GM19395 (cell line): ENCODE measurements at regions not wholly inside any gene's neighbourhood (a gene's known extent, or its start where the extent isn't known, plus 50 kb on each side); places are given as distances from the start of the nearest gene placed in this dataset.

ENCODE experiments used
- ATAC-seq: cut with Tn5 transposase; IDR thresholded peaks from one replicate; pipeline ENCODE4 v1.9.1; 2021; ENCODE audit warnings: mild to moderate bottlenecking, moderate library complexity; ENCODE audit not compliant: unreplicated experiment

DNA sequence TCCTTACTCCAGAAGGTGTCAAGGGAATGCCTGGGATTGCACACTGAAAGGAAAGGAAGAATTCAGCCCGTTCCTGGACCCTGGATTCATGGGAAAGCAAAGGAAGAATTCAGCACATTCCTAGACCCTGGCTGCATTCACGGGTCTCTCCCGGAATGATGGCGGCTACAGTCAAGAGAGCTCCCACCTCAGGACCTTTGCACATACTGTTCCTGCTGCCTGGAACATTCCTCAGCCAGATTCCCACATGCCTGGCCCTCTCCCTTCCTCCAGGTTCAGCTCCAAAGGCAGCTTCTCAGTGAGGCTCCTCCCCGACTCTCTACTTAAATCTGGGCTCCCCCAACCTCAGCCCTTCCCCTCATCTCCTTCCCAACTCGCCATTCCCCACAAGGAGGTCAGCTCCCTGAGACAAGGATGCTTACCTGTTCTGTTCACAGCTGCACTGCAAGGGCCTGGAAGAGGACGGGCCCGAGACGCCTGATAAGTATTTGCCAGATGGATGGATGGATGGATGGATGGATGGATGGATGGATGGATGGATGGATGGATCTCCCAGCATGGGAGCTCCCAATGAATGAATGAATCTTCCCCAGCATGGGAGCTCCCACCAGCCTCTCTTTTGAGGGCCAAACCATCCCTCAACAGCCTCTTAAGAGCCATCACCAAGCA lies 77.4 kb downstream of the NCOR2 start:
- ATAC-seq = no peak

- no peak for ATAC-seq
These were observed 78.2 kb downstream of the NCOR2 start for GRCh38 chr12:124489220-124489619.

GRCh38 chr12:124488520-124488919 lies 78.9 kb downstream of the NCOR2 start:
- no peak for ATAC-seq

DNA sequence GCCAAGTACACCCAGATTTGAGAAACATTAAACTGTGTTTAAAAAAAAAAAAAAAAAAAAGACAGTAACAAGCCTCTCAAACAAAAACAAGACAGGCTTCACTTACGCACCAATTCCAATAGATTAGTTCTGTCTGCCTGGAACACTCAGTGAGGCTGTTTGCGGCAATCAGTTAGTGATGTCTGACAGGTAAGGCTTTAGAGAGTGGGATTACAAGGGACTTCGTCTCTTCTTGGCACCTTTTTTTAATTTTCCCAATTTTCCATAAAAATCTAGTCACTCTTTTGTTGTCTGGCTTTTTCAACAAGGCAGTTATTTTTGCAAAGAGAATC lies 79.6 kb downstream of the NCOR2 start:
- ATAC-seq = no peak

- no peak for ATAC-seq
These were observed 80.2 kb downstream of the NCOR2 start for GRCh38 chr12:124487066-124487833.

DNA sequence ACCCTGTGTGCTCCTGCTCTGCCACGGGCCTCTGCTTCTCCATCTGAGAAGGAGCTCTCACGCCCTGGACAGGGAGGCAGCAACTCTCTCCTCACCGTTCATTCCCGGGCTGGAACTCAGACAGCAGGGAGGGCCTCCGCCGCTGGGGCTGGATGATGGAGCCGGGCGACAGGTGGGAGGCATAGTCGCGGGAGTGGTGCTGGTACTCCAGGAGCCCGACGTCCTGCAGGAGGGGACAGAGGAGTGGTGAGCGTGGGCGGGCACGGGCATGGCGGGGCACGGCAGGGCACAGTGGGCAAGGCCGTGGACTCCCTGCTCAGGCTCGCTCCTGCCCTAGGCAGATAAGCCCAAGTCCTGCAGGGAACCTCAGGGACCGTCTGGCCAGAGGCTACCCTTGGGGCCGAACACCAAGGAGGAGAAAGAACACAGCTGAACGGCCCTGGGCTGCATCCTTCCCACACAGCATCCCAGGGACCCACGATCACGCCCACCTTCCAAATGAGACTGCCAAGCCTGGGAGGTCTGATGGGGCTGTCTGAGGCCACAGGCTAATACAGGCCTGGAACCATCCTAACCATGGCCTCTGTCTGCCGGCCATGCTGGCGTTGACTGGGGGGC lies 81.0 kb downstream of the NCOR2 start:
- ATAC-seq = no peak

DNA sequence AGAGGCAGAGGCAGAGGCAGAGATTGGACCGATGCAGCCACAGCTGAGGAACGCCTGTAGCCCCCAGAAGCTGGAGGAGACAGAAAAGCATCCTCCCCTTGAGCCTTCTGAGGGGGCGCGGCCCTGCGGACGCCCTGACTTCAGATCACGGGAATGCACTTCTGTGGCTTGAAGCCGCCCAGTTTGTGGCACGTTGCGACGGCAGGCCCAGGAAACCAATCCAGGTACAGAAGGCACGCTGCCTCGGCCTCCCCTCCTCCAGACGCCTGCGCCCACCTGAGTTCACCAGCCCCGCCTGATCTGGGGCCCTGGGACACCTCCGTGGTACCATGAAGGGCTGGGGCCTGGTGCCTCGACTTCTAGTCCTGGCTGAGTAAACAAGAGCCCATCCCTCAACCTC lies 82.0 kb downstream of the NCOR2 start:
- no peak for ATAC-seq

- no peak for ATAC-seq
These were observed 82.9 kb downstream of the NCOR2 start for GRCh38 chr12:124484526-124484953.

DNA sequence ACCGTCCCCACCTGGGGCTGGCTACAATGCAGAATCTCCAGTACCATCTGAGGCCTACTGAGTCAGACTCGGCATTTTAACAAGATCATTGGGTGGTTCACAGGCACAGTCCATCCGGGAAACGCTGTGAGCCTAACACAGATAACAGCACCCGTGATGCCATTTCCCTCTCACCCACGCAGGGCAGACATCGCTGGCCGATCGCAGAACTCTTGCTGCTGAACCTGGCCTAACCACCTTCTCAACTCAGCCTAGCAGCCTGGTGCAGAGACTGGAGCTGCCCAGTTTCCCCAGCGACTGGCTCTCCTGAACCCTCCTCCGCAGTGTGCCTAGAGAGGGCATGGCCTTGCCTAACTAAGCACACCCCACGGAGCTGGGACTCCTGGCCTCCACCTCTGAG lies 83.3 kb downstream of the NCOR2 start:
- no peak for ATAC-seq

GRCh38 chr12:124482901-124483799 lies 84.3 kb downstream of the NCOR2 start:
- no peak for ATAC-seq

DNA sequence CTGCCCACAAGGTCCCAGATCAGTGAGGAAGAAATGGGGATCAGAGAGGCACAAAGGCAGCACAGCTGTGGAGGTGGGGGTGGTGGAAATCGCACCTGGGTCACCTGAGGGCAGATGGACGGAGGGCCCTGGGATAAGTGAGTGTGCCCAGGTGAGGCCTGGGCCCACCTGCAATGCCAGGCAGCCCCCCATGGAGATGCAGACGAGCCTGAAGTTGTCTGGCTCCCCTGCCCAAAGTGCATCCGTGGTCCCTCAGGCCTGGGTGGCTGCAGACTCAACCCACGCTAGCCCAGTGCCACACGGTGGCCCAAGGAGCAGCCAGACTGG lies 84.9 kb downstream of the NCOR2 start:
- ATAC-seq = no peak

DNA sequence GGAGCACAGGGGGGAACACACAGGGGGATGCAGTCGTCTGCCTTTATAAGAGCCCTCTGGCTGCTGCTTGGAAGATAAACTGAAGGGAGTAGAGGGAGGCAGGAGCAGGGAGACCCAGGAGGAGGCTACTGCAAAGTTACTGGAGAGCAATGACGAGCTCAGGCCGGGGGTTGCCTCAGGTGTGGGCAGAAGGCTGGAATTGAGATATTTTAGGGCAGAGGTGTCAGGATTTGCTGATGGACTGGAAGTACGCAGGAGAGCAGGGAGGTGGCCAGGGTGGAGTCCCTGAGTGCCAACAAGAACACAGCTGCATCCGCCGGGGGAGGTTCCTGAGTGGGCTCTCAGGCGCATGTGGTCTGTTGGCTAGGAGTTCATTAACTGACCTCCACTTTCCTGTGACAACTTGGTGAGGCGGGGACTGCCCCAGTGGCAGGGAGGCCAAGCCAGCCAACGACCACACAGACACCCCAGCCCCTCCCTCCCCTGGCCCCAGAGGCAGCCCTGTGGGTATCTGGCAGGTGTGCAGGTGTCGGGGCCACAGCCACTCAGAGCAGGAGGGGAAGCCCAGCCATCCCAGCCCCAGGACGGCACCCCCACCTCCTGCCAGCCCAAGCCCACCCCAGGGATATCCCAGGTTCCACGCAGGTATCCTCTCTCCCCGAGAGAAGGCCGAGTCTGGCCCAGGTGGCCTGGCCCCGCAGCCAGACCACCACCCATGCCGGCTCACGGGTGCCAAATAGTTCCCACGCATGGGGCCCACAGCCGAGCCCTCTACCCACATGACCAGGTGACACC lies 85.4 kb downstream of the NCOR2 start:
- ATAC-seq = no peak

- no peak for ATAC-seq
These were observed 86.1 kb downstream of the NCOR2 start for GRCh38 chr12:124481257-124481750.

- peak; percentile 86 for ATAC-seq
These were observed 86.7 kb downstream of the NCOR2 start for GRCh38 chr12:124480469-124481256.

GRCh38 chr12:124479680-124480468 lies 87.5 kb downstream of the NCOR2 start:
- ATAC-seq = peak; percentile 28

- no peak for ATAC-seq
These were observed 88.3 kb downstream of the NCOR2 start for GRCh38 chr12:124478985-124479645.

GRCh38 chr12:124478416-124478815 lies 89.0 kb downstream of the NCOR2 start:
- ATAC-seq = no peak
